Activated naive CD8-positive, alpha-beta T cell treated with anti-CD3 and anti-CD28 coated beads for 36 hours (primary cell): ENCODE measurements at regions not wholly inside any gene's neighbourhood (a gene's known extent, or its start where the extent isn't known, plus 50 kb on each side); places are given as distances from the start of the nearest gene placed in this dataset.

Experiments used
- DNase-seq: peaks from one replicate; pipeline ENCODE4 v3.0.0; 2021
- H3K27ac Mint-ChIP-seq: one replicate; pipeline ENCODE4 v1.8.0; 2022; ENCODE audit warnings: mild to moderate bottlenecking, moderate library complexity, mixed read lengths
- H3K27me3 Mint-ChIP-seq: one replicate; pipeline ENCODE4 v1.8.0; 2022; ENCODE audit warnings: mild to moderate bottlenecking, mixed read lengths
- H3K36me3 Mint-ChIP-seq: one replicate; pipeline ENCODE4 v1.8.0; 2021; ENCODE audit warnings: mild to moderate bottlenecking, mixed read lengths
- H3K4me1 Mint-ChIP-seq: one replicate; pipeline ENCODE4 v1.8.0; 2021; ENCODE audit warnings: mixed read lengths
- H3K4me3 Mint-ChIP-seq: one replicate; pipeline ENCODE4 v1.8.0; 2022; ENCODE audit warnings: mild to moderate bottlenecking, moderate library complexity, mixed read lengths
- H3K9me3 Mint-ChIP-seq: one replicate; pipeline ENCODE4 v1.8.0; 2022; ENCODE audit warnings: mixed read lengths

- DNase-seq = no peak
- Mint-ChIP-seq H3K9me3 (no peaks in the 10 kb centered on the region), H3K27ac (no peak overlapping the region), H3K27me3 (no peaks in the 10 kb centered on the region), H3K4me1 (peaks cover 5% of the 10 kb centered on the region), H3K36me3 (no peaks in the 10 kb centered on the region), H3K4me3 (no peak overlapping the region)
Measured at GRCh38 chr9:103799959-103800358, 294.1 kb upstream of the SMC2 start.

- peaks cover 5% of the 10 kb centered on the region for H3K4me1 Mint-ChIP-seq
Measured at GRCh38 chr9:103802068-103802467, 292.0 kb upstream of the SMC2 start.

GRCh38 chr9:103803245-103803644 is 290.9 kb upstream of the SMC2 start:
- Mint-ChIP-seq H3K27me3 (no peaks in the 10 kb centered on the region), H3K4me3 (no peak overlapping the region), H3K36me3 (no peaks in the 10 kb centered on the region), H3K9me3 (no peaks in the 10 kb centered on the region), H3K27ac (no peak overlapping the region), H3K4me1 (peaks cover 5% of the 10 kb centered on the region)
- DNase-seq = no peak

More at GRCh38 chr9:103802068-103802467, 292.0 kb upstream of the SMC2 start:
- Mint-ChIP-seq H3K4me3 (no peak overlapping the region), H3K27me3 (no peaks in the 10 kb centered on the region), H3K9me3 (no peaks in the 10 kb centered on the region), H3K36me3 (no peaks in the 10 kb centered on the region), H3K27ac (no peak overlapping the region)
- no peak for DNase-seq

GRCh38 chr9:103804077-103804735 is 289.9 kb upstream of the SMC2 start:
- DNase-seq = no peak
- Mint-ChIP-seq H3K4me1 (no peaks in the 10 kb centered on the region), H3K9me3 (no peaks in the 10 kb centered on the region)

GRCh38 chr9:103809745-103810144 is 284.4 kb upstream of the SMC2 start:
- H3K9me3 Mint-ChIP-seq = no peaks in the 10 kb centered on the region

More at GRCh38 chr9:103804077-103804735, 289.9 kb upstream of the SMC2 start:
- Mint-ChIP-seq H3K4me3 (no peak overlapping the region), H3K27ac (no peak overlapping the region), H3K27me3 (no peaks in the 10 kb centered on the region), H3K36me3 (no peaks in the 10 kb centered on the region)

GRCh38 chr9:103811462-103811861 is 282.6 kb upstream of the SMC2 start:
- Mint-ChIP-seq H3K9me3 (no peaks in the 10 kb centered on the region), H3K27ac (no peak overlapping the region)

More at GRCh38 chr9:103809745-103810144, 284.4 kb upstream of the SMC2 start:
- no peaks in the 10 kb centered on the region for H3K27me3 Mint-ChIP-seq
- no peaks in the 10 kb centered on the region for H3K36me3 Mint-ChIP-seq
- H3K4me1 Mint-ChIP-seq = no peaks in the 10 kb centered on the region
- no peak overlapping the region for H3K27ac Mint-ChIP-seq
- DNase-seq = no peak
- no peak overlapping the region for H3K4me3 Mint-ChIP-seq

GRCh38 chr9:103816146-103816545 is 278.0 kb upstream of the SMC2 start:
- Mint-ChIP-seq H3K9me3 (no peaks in the 10 kb centered on the region), H3K4me3 (no peak overlapping the region), H3K36me3 (no peaks in the 10 kb centered on the region), H3K27me3 (no peaks in the 10 kb centered on the region), H3K4me1 (no peaks in the 10 kb centered on the region), H3K27ac (no peak overlapping the region)
- DNase-seq = no peak

More at GRCh38 chr9:103811462-103811861, 282.6 kb upstream of the SMC2 start:
- H3K27me3 Mint-ChIP-seq = no peaks in the 10 kb centered on the region
- DNase-seq = no peak
- H3K4me1 Mint-ChIP-seq = no peaks in the 10 kb centered on the region
- no peaks in the 10 kb centered on the region for H3K36me3 Mint-ChIP-seq
- no peak overlapping the region for H3K4me3 Mint-ChIP-seq

- Mint-ChIP-seq H3K27me3 (no peaks in the 10 kb centered on the region), H3K4me3 (no peak overlapping the region), H3K27ac (no peak overlapping the region), H3K36me3 (no peaks in the 10 kb centered on the region), H3K9me3 (no peaks in the 10 kb centered on the region), H3K4me1 (no peaks in the 10 kb centered on the region)
- no peak for DNase-seq
Measured at GRCh38 chr9:103819936-103820335, 274.2 kb upstream of the SMC2 start.

- Mint-ChIP-seq H3K36me3 (no peaks in the 10 kb centered on the region), H3K9me3 (no peaks in the 10 kb centered on the region), H3K4me1 (no peaks in the 10 kb centered on the region), H3K27me3 (no peaks in the 10 kb centered on the region), H3K4me3 (no peak overlapping the region), H3K27ac (no peak overlapping the region)
- DNase-seq = no peak
Measured at GRCh38 chr9:103821115-103821514, 273.0 kb upstream of the SMC2 start.

- DNase-seq = no peak
- Mint-ChIP-seq H3K36me3 (no peaks in the 10 kb centered on the region), H3K27ac (no peak overlapping the region), H3K4me1 (no peaks in the 10 kb centered on the region), H3K4me3 (no peak overlapping the region), H3K9me3 (no peaks in the 10 kb centered on the region), H3K27me3 (no peaks in the 10 kb centered on the region)
Measured at GRCh38 chr9:103837940-103838339, 256.2 kb upstream of the SMC2 start.

GRCh38 chr9:103839197-103839596 is 254.9 kb upstream of the SMC2 start:
- H3K27me3 Mint-ChIP-seq = no peaks in the 10 kb centered on the region
- no peak overlapping the region for H3K27ac Mint-ChIP-seq
- no peaks in the 10 kb centered on the region for H3K4me1 Mint-ChIP-seq
- H3K9me3 Mint-ChIP-seq = no peaks in the 10 kb centered on the region
- H3K4me3 Mint-ChIP-seq = no peak overlapping the region
- no peak for DNase-seq
- H3K36me3 Mint-ChIP-seq = no peaks in the 10 kb centered on the region

GRCh38 chr9:103867886-103868285 is 226.2 kb upstream of the SMC2 start:
- DNase-seq = no peak
- Mint-ChIP-seq H3K4me3 (no peak overlapping the region), H3K36me3 (no peaks in the 10 kb centered on the region), H3K9me3 (no peaks in the 10 kb centered on the region), H3K27ac (no peak overlapping the region), H3K27me3 (no peaks in the 10 kb centered on the region), H3K4me1 (no peaks in the 10 kb centered on the region)

- no peaks in the 10 kb centered on the region for H3K9me3 Mint-ChIP-seq
- H3K4me3 Mint-ChIP-seq = no peak overlapping the region
- H3K27ac Mint-ChIP-seq = no peak overlapping the region
- H3K4me1 Mint-ChIP-seq = no peaks in the 10 kb centered on the region
- no peaks in the 10 kb centered on the region for H3K36me3 Mint-ChIP-seq
- no peaks in the 10 kb centered on the region for H3K27me3 Mint-ChIP-seq
- no peak for DNase-seq
Measured at GRCh38 chr9:103872811-103873210, 221.3 kb upstream of the SMC2 start.

GRCh38 chr9:103881419-103881818 is 212.7 kb upstream of the SMC2 start:
- Mint-ChIP-seq H3K4me3 (no peak overlapping the region), H3K9me3 (no peaks in the 10 kb centered on the region), H3K36me3 (no peaks in the 10 kb centered on the region), H3K27me3 (no peaks in the 10 kb centered on the region), H3K27ac (no peak overlapping the region), H3K4me1 (no peaks in the 10 kb centered on the region)
- DNase-seq = no peak

- Mint-ChIP-seq H3K27ac (no peak overlapping the region), H3K4me3 (no peak overlapping the region), H3K4me1 (no peaks in the 10 kb centered on the region), H3K27me3 (no peaks in the 10 kb centered on the region), H3K9me3 (no peaks in the 10 kb centered on the region), H3K36me3 (no peaks in the 10 kb centered on the region)
- DNase-seq = no peak
Measured at GRCh38 chr9:103889989-103890388, 204.1 kb upstream of the SMC2 start.

GRCh38 chr9:103894184-103894583 is 199.9 kb upstream of the SMC2 start:
- no peaks in the 10 kb centered on the region for H3K9me3 Mint-ChIP-seq
- no peak for DNase-seq
- no peak overlapping the region for H3K27ac Mint-ChIP-seq
- no peak overlapping the region for H3K4me3 Mint-ChIP-seq
- no peaks in the 10 kb centered on the region for H3K4me1 Mint-ChIP-seq
- no peaks in the 10 kb centered on the region for H3K36me3 Mint-ChIP-seq
- H3K27me3 Mint-ChIP-seq = no peaks in the 10 kb centered on the region
